ENCODE measurements at regions not wholly inside any gene's neighbourhood (a gene's known extent, or its start where the extent isn't known, plus 50 kb on each side); places are given as distances from the start of the nearest gene placed in this dataset.

GRCh38 chr1:218135371-218135770 lies 149.7 kb upstream of the RRP15 start:
- TF ChIP-seq CTCF (IDR thresholded peaks at IDR 0.05): no peak
- Histone ChIP-seq H3K27me3 (ENCODE audit: low read depth) (no peaks in the 10 kb centered on the region), H3K4me3 (no peak overlapping the region), H3K4me1 (no peaks in the 10 kb centered on the region), H3K36me3 (no peaks in the 10 kb centered on the region), H3K27ac (no peak overlapping the region), H3K9me3 (peaks cover 4% of the 10 kb centered on the region)
- intact Hi-C loops (cut with DNase I): no loop called here
- DNase-seq (no peak), ATAC-seq (no peak)

GRCh38 chr1:218139761-218140160 lies 145.3 kb upstream of the RRP15 start:
- H3K9me3 ChIP-seq: no peaks in the 10 kb centered on the region
- ATAC-seq: no peak
- TF ChIP-seq CTCF (IDR thresholded peaks at IDR 0.05): no peak
- no peaks in the 10 kb centered on the region for H3K4me1 ChIP-seq
- intact Hi-C loops (cut with DNase I): no loop called here
- no peak overlapping the region for H3K4me3 ChIP-seq
- no peaks in the 10 kb centered on the region for H3K36me3 ChIP-seq
- no peaks in the 10 kb centered on the region for H3K27me3 ChIP-seq (ENCODE audit: low read depth)
- H3K27ac ChIP-seq: no peak overlapping the region
- DNase-seq: no peak

- no peak overlapping the region for H3K4me3 ChIP-seq
- no peaks in the 10 kb centered on the region for H3K4me1 ChIP-seq
- H3K27ac ChIP-seq: no peak overlapping the region
- DNase-seq (peak; percentile 45), ATAC-seq (no peak)
- no peak for TF ChIP-seq CTCF (IDR thresholded peaks at IDR 0.05)
- H3K27me3 ChIP-seq (ENCODE audit: low read depth): peaks cover under 1% of the 10 kb centered on the region
- no peaks in the 10 kb centered on the region for H3K36me3 ChIP-seq
- no peaks in the 10 kb centered on the region for H3K9me3 ChIP-seq
- intact Hi-C loops (cut with DNase I): no loop called here
Observed at GRCh38 chr1:218156595-218156994, 128.5 kb upstream of the RRP15 start.

- intact Hi-C loops (cut with DNase I): no loop called here
- no peak overlapping the region for H3K4me3 ChIP-seq
- DNase-seq: no peak
- peaks cover 17% of the 10 kb centered on the region for H3K4me1 ChIP-seq
- H3K9me3 ChIP-seq: no peaks in the 10 kb centered on the region
- no peaks in the 10 kb centered on the region for H3K36me3 ChIP-seq
- ATAC-seq: no peak
- no peak for TF ChIP-seq CTCF (IDR thresholded peaks at IDR 0.05)
- no peak overlapping the region for H3K27ac ChIP-seq
- peaks cover 64% of the 10 kb centered on the region for H3K27me3 ChIP-seq (ENCODE audit: low read depth)
Observed at GRCh38 chr1:218163371-218163770, 121.7 kb upstream of the RRP15 start.

GRCh38 chr1:218164111-218164929 lies 120.8 kb upstream of the RRP15 start:
- no peak overlapping the region for H3K27ac ChIP-seq
- peaks cover 17% of the 10 kb centered on the region for H3K4me1 ChIP-seq
- H3K9me3 ChIP-seq: no peaks in the 10 kb centered on the region
- H3K36me3 ChIP-seq: no peaks in the 10 kb centered on the region
- intact Hi-C loops (cut with DNase I): no loop called here
- H3K4me3 ChIP-seq: peak overlapping the region; percentile 51
- ATAC-seq: peak; percentile 71 to 73
- H3K27me3 ChIP-seq (ENCODE audit: low read depth): peaks cover 73% of the 10 kb centered on the region
- TF ChIP-seq CTCF (IDR thresholded peaks at IDR 0.05): no peak
- DNase-seq: peak; percentile 48

All from lower lobe of right lung (tissue), 2 donors.